ENCODE measurements at regions not wholly inside any gene's neighbourhood (a gene's known extent, or its start where the extent isn't known, plus 50 kb on each side); places are given as distances from the start of the nearest gene placed in this dataset.

DNA sequence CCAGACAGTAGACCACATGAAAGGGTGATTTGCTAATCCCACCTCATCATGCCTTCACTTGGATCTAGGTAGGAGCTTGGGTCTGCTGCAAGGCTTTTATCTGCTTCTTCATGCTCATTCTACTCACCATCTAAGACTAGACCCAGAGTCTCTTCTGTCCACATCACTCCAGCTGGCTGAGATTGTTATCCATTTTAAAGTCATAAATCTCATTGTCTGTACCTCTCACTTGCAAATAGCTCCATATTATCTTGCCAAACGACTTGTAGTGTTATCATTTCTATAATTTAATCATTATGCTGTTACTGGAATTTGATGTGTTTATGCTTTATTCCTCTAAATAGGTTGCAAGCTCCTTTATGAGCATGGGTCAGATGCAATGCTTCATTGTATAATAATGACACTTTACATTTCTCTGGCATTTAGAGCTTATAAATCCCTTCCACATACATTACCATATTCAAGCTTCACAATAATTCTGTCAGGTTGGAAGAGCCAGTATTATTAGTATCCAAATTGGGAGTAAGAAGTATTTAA, 254.2 kb upstream of the SORL1-AS1 start:
- TF ChIP-seq, protein P1, sequence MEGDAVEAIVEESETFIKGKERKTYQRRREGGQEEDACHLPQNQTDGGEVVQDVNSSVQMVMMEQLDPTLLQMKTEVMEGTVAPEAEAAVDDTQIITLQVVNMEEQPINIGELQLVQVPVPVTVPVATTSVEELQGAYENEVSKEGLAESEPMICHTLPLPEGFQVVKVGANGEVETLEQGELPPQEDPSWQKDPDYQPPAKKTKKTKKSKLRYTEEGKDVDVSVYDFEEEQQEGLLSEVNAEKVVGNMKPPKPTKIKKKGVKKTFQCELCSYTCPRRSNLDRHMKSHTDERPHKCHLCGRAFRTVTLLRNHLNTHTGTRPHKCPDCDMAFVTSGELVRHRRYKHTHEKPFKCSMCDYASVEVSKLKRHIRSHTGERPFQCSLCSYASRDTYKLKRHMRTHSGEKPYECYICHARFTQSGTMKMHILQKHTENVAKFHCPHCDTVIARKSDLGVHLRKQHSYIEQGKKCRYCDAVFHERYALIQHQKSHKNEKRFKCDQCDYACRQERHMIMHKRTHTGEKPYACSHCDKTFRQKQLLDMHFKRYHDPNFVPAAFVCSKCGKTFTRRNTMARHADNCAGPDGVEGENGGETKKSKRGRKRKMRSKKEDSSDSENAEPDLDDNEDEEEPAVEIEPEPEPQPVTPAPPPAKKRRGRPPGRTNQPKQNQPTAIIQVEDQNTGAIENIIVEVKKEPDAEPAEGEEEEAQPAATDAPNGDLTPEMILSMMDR (IDR thresholded peaks at IDR 0.05) = no peak
- TF ChIP-seq POLR2A (IDR thresholded peaks at IDR 0.05) = no peak
